ENCODE measurements at regions not wholly inside any gene's neighbourhood (a gene's known extent, or its start where the extent isn't known, plus 50 kb on each side); places are given as distances from the start of the nearest gene placed in this dataset.
A peak's percentile ranks its signal among the peaks of the same experiment; 100 is the strongest.

DNA sequence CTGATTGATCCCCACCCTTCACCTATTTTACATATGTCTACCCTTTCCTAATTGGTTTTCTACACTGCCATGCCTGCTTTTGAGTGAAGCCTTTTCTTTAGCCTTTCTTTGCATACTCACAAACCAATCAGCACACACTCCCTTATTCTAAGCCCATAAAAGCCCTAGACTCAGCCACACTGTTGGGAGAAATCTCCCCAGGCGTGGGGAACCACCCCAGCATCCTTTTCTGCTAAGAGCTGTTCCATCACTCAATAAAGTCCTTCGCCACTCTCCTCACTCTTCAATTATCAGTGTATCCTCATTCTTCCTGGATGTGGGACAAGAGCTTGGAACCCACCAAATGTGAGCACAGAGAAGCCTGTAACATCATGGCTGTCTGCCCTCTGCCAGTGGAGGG is 343.6 kb downstream of the SLITRK1 start:
- no peak for ATAC-seq (ENCODE audit: low FRiP score in 2 of 2)
- no peaks in the 10 kb centered on the region for H3K27me3 ChIP-seq
- no peaks in the 10 kb centered on the region for H3K4me1 ChIP-seq
- no peak overlapping the region for H3K27ac ChIP-seq
- H3K4me3 ChIP-seq = no peak overlapping the region
- H3K36me3 ChIP-seq = no peaks in the 10 kb centered on the region
- WGBS, 2 donors = 71 to 76% methylated on average over 2 of the region's 2 CpGs
- no peak for DNase-seq
- peaks cover 0 to 12% (median 4%) of the 10 kb centered on the region in 4 donors for H3K9me3 ChIP-seq
- TF ChIP-seq EP300 (IDR thresholded peaks at IDR 0.05) (no peak), CTCF (IDR thresholded peaks at IDR 0.05) (no peak), POLR2AphosphoS5 (IDR thresholded peaks at IDR 0.05) (no peak), POLR2A (IDR thresholded peaks at IDR 0.05) (no peak)

DNA sequence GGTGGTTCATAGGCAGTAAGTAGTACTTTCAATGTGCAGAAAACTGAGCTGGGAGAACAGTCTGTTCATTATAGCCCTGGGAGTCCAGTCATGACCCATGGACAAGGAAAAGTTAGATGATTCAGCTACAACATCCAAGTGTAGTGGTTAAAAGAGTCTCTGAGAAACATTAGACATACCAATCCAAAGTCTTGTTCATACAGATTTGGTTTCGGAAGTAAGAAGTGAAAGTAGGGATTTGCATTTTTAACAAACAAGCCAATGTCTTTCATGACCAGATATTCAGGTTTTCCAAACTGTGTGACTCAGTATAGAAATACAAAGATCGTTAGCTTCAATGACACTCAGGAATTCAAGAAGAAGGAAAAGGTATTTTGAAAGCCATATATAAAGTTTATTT is 345.3 kb downstream of the SLITRK1 start:
- no peaks in the 10 kb centered on the region for H3K27me3 ChIP-seq
- WGBS, 2 donors = 89% methylated on average over 2 of the region's 2 CpGs
- ATAC-seq (ENCODE audit: low FRiP score in 2 of 2) (no peak), DNase-seq (no peak)
- peaks cover 0 to 12% (median 4%) of the 10 kb centered on the region in 4 donors for H3K9me3 ChIP-seq
- no peak overlapping the region for H3K4me3 ChIP-seq
- no peaks in the 10 kb centered on the region for H3K4me1 ChIP-seq
- TF ChIP-seq CTCF (IDR thresholded peaks at IDR 0.05) = no peak
- H3K36me3 ChIP-seq = no peaks in the 10 kb centered on the region
- H3K27ac ChIP-seq = no peak overlapping the region

- no peak overlapping the region for H3K4me3 ChIP-seq
- H3K36me3 ChIP-seq = no peaks in the 10 kb centered on the region
- no peaks in the 10 kb centered on the region for H3K27me3 ChIP-seq
- ATAC-seq (ENCODE audit: low FRiP score in 2 of 2) (no peak), DNase-seq (no peak)
- peaks cover 0 to 12% (median 4%) of the 10 kb centered on the region in 4 donors for H3K9me3 ChIP-seq
- WGBS, 2 donors = 53 to 70% methylated on average over 1 of the region's 1 CpG
- TF ChIP-seq CTCF (IDR thresholded peaks at IDR 0.05) (no peak), POLR2AphosphoS5 (IDR thresholded peaks at IDR 0.05) (no peak), POLR2A (IDR thresholded peaks at IDR 0.05) (no peak), EP300 (IDR thresholded peaks at IDR 0.05) (no peak)
- no peaks in the 10 kb centered on the region for H3K4me1 ChIP-seq
- no peak overlapping the region for H3K27ac ChIP-seq
Measured at GRCh38 chr13:83536153-83536552, 346.1 kb downstream of the SLITRK1 start.

- Histone ChIP-seq H3K27ac (no peak overlapping the region), H3K4me3 (no peak overlapping the region), H3K36me3 (no peaks in the 10 kb centered on the region), H3K27me3 (no peaks in the 10 kb centered on the region), H3K9me3 (peaks cover 0 to 4% (median 0%) of the 10 kb centered on the region in 4 donors), H3K4me1 (no peaks in the 10 kb centered on the region)
- DNase-seq = peak in 1 of 2 donors; percentile 25
- WGBS, 2 donors = 84 to 90% methylated on average over 12 of the region's 12 CpGs
- no peak for ATAC-seq (ENCODE audit: low FRiP score in 2 of 2)
- TF ChIP-seq EP300 (IDR thresholded peaks at IDR 0.05) (no peak), CTCF (IDR thresholded peaks at IDR 0.05) (no peak), POLR2AphosphoS5 (IDR thresholded peaks at IDR 0.05) (no peak), POLR2A (IDR thresholded peaks at IDR 0.05) (no peak)
Measured at GRCh38 chr13:83532809-83533208, 349.5 kb downstream of the SLITRK1 start.

GRCh38 chr13:83531022-83531421 is 351.3 kb downstream of the SLITRK1 start:
- DNase-seq (no peak), ATAC-seq (ENCODE audit: low FRiP score in 2 of 2) (no peak)
- no peaks in the 10 kb centered on the region for H3K27me3 ChIP-seq
- WGBS, 2 donors = 71 to 100% methylated on average over 1 of the region's 1 CpG
- H3K4me3 ChIP-seq = no peak overlapping the region
- H3K9me3 ChIP-seq = peaks cover 0 to 4% (median 0%) of the 10 kb centered on the region in 4 donors
- TF ChIP-seq POLR2A (IDR thresholded peaks at IDR 0.05) = no peak
- no peak for TF ChIP-seq EP300 (IDR thresholded peaks at IDR 0.05)
- TF ChIP-seq POLR2AphosphoS5 (IDR thresholded peaks at IDR 0.05) = no peak
- no peak for TF ChIP-seq CTCF (IDR thresholded peaks at IDR 0.05)
- H3K4me1 ChIP-seq = no peaks in the 10 kb centered on the region
- H3K27ac ChIP-seq = no peak overlapping the region
- H3K36me3 ChIP-seq = no peaks in the 10 kb centered on the region

Measured in upper lobe of left lung (tissue), 6 donors.